Natural killer cell (primary cell): ENCODE measurements at regions not wholly inside any gene's neighbourhood (a gene's known extent, or its start where the extent isn't known, plus 50 kb on each side); places are given as distances from the start of the nearest gene placed in this dataset.

Experiments
- ATAC-seq, 3 donors: fragments of 150-1000 bp in 2 of 3; fragments of 200-7000 bp in 1 of 3; cut with Tn5 transposase; 1 replicate in 1 of 3; 2 replicates in 2 of 3; pipeline ENCODE4 v1.10.0; 2021; ENCODE audit warnings: mild to moderate bottlenecking in 2 of 3, moderate library complexity in 2 of 3
- DNase-seq, 2 donors: peaks; one replicate each; pipeline versions ENCODE4 v3.0.0 to v3.0.0-alpha.2; 2013 to 2021; ENCODE audit warnings: mixed read lengths in 1 of 2
- H3K27ac ChIP-seq: one replicate; pipeline ENCODE4 v1.5.1; 2013; ENCODE audit warnings: mild to moderate bottlenecking, low read length
- H3K27me3 ChIP-seq: one replicate; pipeline ENCODE4 v1.6.1; 2013; ENCODE audit warnings: low read length; ENCODE audit not compliant: control insufficient read depth, insufficient read depth
- H3K36me3 ChIP-seq: one replicate; pipeline ENCODE4 v1.6.1; 2013; ENCODE audit warnings: low read length; ENCODE audit not compliant: control insufficient read depth, insufficient read depth
- H3K4me1 ChIP-seq: one replicate; pipeline ENCODE4 v1.6.1; 2013; ENCODE audit warnings: low read length; ENCODE audit not compliant: control insufficient read depth, insufficient read depth
- H3K4me3 ChIP-seq: one replicate; pipeline ENCODE4 v1.5.1; 2013; ENCODE audit warnings: low read length
- H3K9me3 ChIP-seq: one replicate; pipeline ENCODE4 v1.6.1; 2013; ENCODE audit warnings: low read length; ENCODE audit not compliant: control insufficient read depth, insufficient read depth
- H3K27ac Mint-ChIP-seq, 2 donors: one replicate each; pipeline ENCODE4 v1.8.0; 2022; ENCODE audit warnings: mild to moderate bottlenecking in 2 of 2, mixed read lengths in 2 of 2, moderate library complexity in 1 of 2
- H3K27me3 Mint-ChIP-seq, 2 donors: one replicate each; pipeline ENCODE4 v1.8.0; 2022; ENCODE audit warnings: low read depth in 2 of 2, mixed read lengths in 2 of 2
- H3K36me3 Mint-ChIP-seq: one replicate; pipeline ENCODE4 v1.8.0; 2022; ENCODE audit warnings: mixed read lengths
- H3K4me1 Mint-ChIP-seq, 2 donors: one replicate each; pipeline ENCODE4 v1.8.0; 2022; ENCODE audit warnings: mixed read lengths in 2 of 2
- H3K4me3 Mint-ChIP-seq: one replicate; pipeline ENCODE4 v1.8.0; 2022; ENCODE audit warnings: mild to moderate bottlenecking, moderate library complexity, mixed read lengths
- H3K9me3 Mint-ChIP-seq, 2 donors: one replicate each; pipeline ENCODE4 v1.8.0; 2022; ENCODE audit warnings: mixed read lengths in 2 of 2
- CTCF ChIP-seq: fragments of 200-600 bp; IDR thresholded peaks from one replicate; pipeline ENCODE4 v1.8.0; 2022; ENCODE audit warnings: antibody characterized with exemption
- WGBS: methylation state at CpG from one replicate; pipeline ENCODE4 v1.1.7; 2013; ENCODE audit warnings: missing lambda C conversion rate; ENCODE audit not compliant: insufficient coverage; 5-methylcytosine and 5-hydroxymethylcytosine counted together
- intact Hi-C: fragments of 100-400 bp; cut with micrococcal nuclease; formaldehyde crosslinking; loops from one replicate; pipeline ENCODE4 v1.14.2; 2022

GRCh38 chr10:94084344-94084743 lies 90.6 kb downstream of the PLCE1 start:
- DNase-seq (no peak), ATAC-seq (no peak)
- H3K4me3 ChIP-seq: no peak overlapping the region
- Mint-ChIP-seq H3K36me3 (no peaks in the 10 kb centered on the region), H3K9me3 (peaks cover 0 to 2% of the 10 kb centered on the region in 2 donors), H3K27ac (no peak overlapping the region), H3K4me3 (no peak overlapping the region), H3K27me3 (peaks cover 3 to 14% of the 10 kb centered on the region in 2 donors), H3K4me1 (no peaks in the 10 kb centered on the region)
- H3K27ac ChIP-seq: no peak overlapping the region
- H3K27me3 ChIP-seq: no peaks in the 10 kb centered on the region
- no peak for TF ChIP-seq CTCF
- no peaks in the 10 kb centered on the region for H3K36me3 ChIP-seq
- H3K4me1 ChIP-seq: no peaks in the 10 kb centered on the region
- no peaks in the 10 kb centered on the region for H3K9me3 ChIP-seq
- intact Hi-C loops: no loop called here
- 87% methylated on average over 5 of the region's 5 CpGs for WGBS

- Histone ChIP-seq H3K4me3 (no peak overlapping the region), H3K27ac (no peak overlapping the region), H3K4me1 (no peaks in the 10 kb centered on the region), H3K27me3 (no peaks in the 10 kb centered on the region), H3K9me3 (no peaks in the 10 kb centered on the region), H3K36me3 (no peaks in the 10 kb centered on the region)
- H3K27me3 Mint-ChIP-seq: peaks cover 0 to 10% of the 10 kb centered on the region in 2 donors
- no peak overlapping the region for H3K4me3 Mint-ChIP-seq
- 79% methylated on average over 4 of the region's 4 CpGs for WGBS
- intact Hi-C loops: no loop called here
- TF ChIP-seq CTCF: no peak
- no peak for ATAC-seq
- DNase-seq: no peak
- no peak overlapping the region for H3K27ac Mint-ChIP-seq
- no peaks in the 10 kb centered on the region for H3K9me3 Mint-ChIP-seq
- no peaks in the 10 kb centered on the region for H3K4me1 Mint-ChIP-seq
- no peaks in the 10 kb centered on the region for H3K36me3 Mint-ChIP-seq
Measured at GRCh38 chr10:94085288-94085687, 91.6 kb downstream of the PLCE1 start.

GRCh38 chr10:94085766-94086437 lies 92.2 kb downstream of the PLCE1 start:
- H3K4me3 Mint-ChIP-seq: no peak overlapping the region
- peaks cover 0 to 9% of the 10 kb centered on the region in 2 donors for H3K27me3 Mint-ChIP-seq
- Histone ChIP-seq H3K9me3 (no peaks in the 10 kb centered on the region), H3K4me3 (no peak overlapping the region), H3K27ac (no peak overlapping the region), H3K36me3 (no peaks in the 10 kb centered on the region), H3K27me3 (no peaks in the 10 kb centered on the region), H3K4me1 (no peaks in the 10 kb centered on the region)
- no peaks in the 10 kb centered on the region for H3K9me3 Mint-ChIP-seq
- 72% methylated on average over 5 of the region's 5 CpGs for WGBS
- no peak for ATAC-seq
- no peaks in the 10 kb centered on the region for H3K36me3 Mint-ChIP-seq
- no peak for TF ChIP-seq CTCF
- no peak for DNase-seq
- no peaks in the 10 kb centered on the region for H3K4me1 Mint-ChIP-seq
- no peak overlapping the region for H3K27ac Mint-ChIP-seq
- intact Hi-C loops: no loop called here

- 37% methylated on average over 7 of the region's 7 CpGs for WGBS
- H3K36me3 Mint-ChIP-seq: no peaks in the 10 kb centered on the region
- Histone ChIP-seq H3K27me3 (no peaks in the 10 kb centered on the region), H3K36me3 (no peaks in the 10 kb centered on the region), H3K4me3 (no peak overlapping the region), H3K9me3 (no peaks in the 10 kb centered on the region), H3K4me1 (no peaks in the 10 kb centered on the region), H3K27ac (no peak overlapping the region)
- peaks cover 0 to 13% of the 10 kb centered on the region in 2 donors for H3K27me3 Mint-ChIP-seq
- intact Hi-C loops: no loop called here
- no peak overlapping the region for H3K4me3 Mint-ChIP-seq
- no peak overlapping the region for H3K27ac Mint-ChIP-seq
- DNase-seq (no peak), ATAC-seq (no peak)
- H3K9me3 Mint-ChIP-seq: no peaks in the 10 kb centered on the region
- TF ChIP-seq CTCF: no peak
- no peaks in the 10 kb centered on the region for H3K4me1 Mint-ChIP-seq
Measured at GRCh38 chr10:94088926-94089381, 95.2 kb downstream of the PLCE1 start.
